ENCODE measurements at regions not wholly inside any gene's neighbourhood (a gene's known extent, or its start where the extent isn't known, plus 50 kb on each side); places are given as distances from the start of the nearest gene placed in this dataset.

GRCh38 chr6:139611327-139612134, 237.1 kb upstream of the CITED2 start:
- Mint-ChIP-seq H3K4me3 (no peak overlapping the region), H3K9me3 (no peaks in the 10 kb centered on the region), H3K27ac (no peak overlapping the region), H3K36me3 (no peaks in the 10 kb centered on the region), H3K4me1 (no peaks in the 10 kb centered on the region), H3K27me3 (peaks cover 5% of the 10 kb centered on the region)
- CTCF ChIA-PET, result interaction anchor here (0.9 kb wide), 1 partner anchor 10 kb away, joined by 3 read pairs; no protein-coding TSS in a partner anchor
- no peak for DNase-seq

DNA sequence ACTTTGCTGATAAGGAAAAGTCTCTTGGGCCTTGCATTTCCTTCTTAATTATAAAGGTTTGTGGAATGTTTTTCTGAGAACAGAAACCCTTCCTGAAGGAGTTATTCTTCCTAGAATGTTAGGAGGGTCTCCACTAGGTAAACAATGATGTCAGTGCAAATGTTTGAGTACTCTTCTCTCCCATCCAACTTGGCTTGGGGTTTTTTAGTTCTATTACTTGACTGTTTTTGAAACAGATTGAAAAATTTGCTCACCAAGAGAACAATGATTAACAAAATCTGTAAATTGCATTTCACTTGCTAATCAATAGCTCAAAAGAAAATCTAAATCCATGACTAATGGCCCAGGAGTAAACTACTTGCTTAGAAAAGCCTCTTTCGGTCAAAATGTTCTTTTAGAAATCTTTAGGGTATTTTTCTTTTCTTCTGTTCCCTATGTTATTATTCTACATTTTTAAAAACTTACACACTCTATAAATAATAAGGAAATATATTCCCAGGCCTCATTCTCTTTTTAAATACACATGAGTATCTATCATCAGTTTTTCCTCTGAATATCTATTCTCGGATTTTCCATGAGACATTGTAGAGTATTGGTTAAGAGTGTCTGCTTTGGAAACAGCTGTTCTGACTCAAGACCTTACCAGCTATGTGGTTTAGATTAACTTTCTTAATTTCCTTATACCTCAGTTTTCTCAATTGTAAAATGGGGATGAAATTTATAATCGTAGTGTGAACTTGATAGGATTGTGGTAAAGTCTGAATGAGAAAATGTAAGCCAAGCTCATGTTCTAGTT, 234.2 kb upstream of the CITED2 start:
- no peaks in the 10 kb centered on the region for H3K4me1 Mint-ChIP-seq
- no peak for DNase-seq
- no peak overlapping the region for H3K27ac Mint-ChIP-seq
- H3K27me3 Mint-ChIP-seq, result peaks cover 3% of the 10 kb centered on the region
- H3K36me3 Mint-ChIP-seq, result no peaks in the 10 kb centered on the region
- no peaks in the 10 kb centered on the region for H3K9me3 Mint-ChIP-seq
- CTCF ChIA-PET, result no interaction called here
- H3K4me3 Mint-ChIP-seq, result no peak overlapping the region

- Mint-ChIP-seq H3K36me3 (no peaks in the 10 kb centered on the region), H3K9me3 (no peaks in the 10 kb centered on the region), H3K4me1 (no peaks in the 10 kb centered on the region), H3K27me3 (peaks cover 3% of the 10 kb centered on the region), H3K27ac (no peak overlapping the region), H3K4me3 (no peak overlapping the region)
- CTCF ChIA-PET, result no interaction called here
- DNase-seq, result no peak
These were observed 230.9 kb upstream of the CITED2 start for GRCh38 chr6:139605350-139605749.

GRCh38 chr6:139603581-139603980, 229.1 kb upstream of the CITED2 start:
- CTCF ChIA-PET, result no interaction called here
- H3K27me3 Mint-ChIP-seq, result peaks cover 3% of the 10 kb centered on the region
- H3K9me3 Mint-ChIP-seq, result no peaks in the 10 kb centered on the region
- H3K4me3 Mint-ChIP-seq, result no peak overlapping the region
- H3K36me3 Mint-ChIP-seq, result no peaks in the 10 kb centered on the region
- no peak for DNase-seq
- H3K27ac Mint-ChIP-seq, result no peak overlapping the region
- no peaks in the 10 kb centered on the region for H3K4me1 Mint-ChIP-seq

DNA sequence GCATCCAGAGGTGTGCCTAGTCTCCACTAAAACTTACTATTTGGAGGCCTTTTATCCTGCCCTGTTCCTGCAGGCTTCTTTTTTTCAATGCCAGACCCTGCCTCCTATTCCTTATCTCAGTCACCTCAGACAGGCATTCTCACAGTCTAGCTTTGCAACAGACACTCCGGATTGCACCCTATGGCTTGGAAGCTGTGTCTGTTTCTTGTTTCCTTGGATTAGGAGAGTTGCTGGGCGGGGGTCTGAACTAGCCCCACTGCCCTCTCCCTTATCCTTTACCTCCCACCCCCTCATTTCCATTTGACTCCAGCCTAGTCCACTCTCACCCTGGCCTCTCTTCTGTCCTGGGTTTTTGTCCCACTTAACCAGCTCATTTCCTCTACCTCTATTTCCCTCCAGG, 228.1 kb upstream of the CITED2 start:
- Mint-ChIP-seq H3K27ac (no peak overlapping the region), H3K9me3 (no peaks in the 10 kb centered on the region)

GRCh38 chr6:139600919-139601475, 226.5 kb upstream of the CITED2 start:
- H3K27me3 Mint-ChIP-seq, result no peaks in the 10 kb centered on the region
- CTCF ChIA-PET, result interaction anchor here (0.8 to 1.1 kb wide), 2 partner anchors 10 to 232 kb away, joined by 3 read pairs; no protein-coding TSS in a partner anchor
- no peaks in the 10 kb centered on the region for H3K36me3 Mint-ChIP-seq
- no peaks in the 10 kb centered on the region for H3K9me3 Mint-ChIP-seq
- H3K4me3 Mint-ChIP-seq, result no peak overlapping the region
- DNase-seq, result no peak
- H3K4me1 Mint-ChIP-seq, result no peaks in the 10 kb centered on the region
- no peak overlapping the region for H3K27ac Mint-ChIP-seq

More for the DNA sequence above, 228.1 kb upstream of the CITED2 start:
- no peak overlapping the region for H3K4me3 Mint-ChIP-seq
- H3K27me3 Mint-ChIP-seq, result no peaks in the 10 kb centered on the region
- CTCF ChIA-PET, result interaction anchor here (0.5 kb wide), 1 partner anchor 1548 kb away, joined by 3 read pairs; no protein-coding TSS in a partner anchor
- no peaks in the 10 kb centered on the region for H3K4me1 Mint-ChIP-seq
- no peaks in the 10 kb centered on the region for H3K36me3 Mint-ChIP-seq
- DNase-seq, result no peak

DNA sequence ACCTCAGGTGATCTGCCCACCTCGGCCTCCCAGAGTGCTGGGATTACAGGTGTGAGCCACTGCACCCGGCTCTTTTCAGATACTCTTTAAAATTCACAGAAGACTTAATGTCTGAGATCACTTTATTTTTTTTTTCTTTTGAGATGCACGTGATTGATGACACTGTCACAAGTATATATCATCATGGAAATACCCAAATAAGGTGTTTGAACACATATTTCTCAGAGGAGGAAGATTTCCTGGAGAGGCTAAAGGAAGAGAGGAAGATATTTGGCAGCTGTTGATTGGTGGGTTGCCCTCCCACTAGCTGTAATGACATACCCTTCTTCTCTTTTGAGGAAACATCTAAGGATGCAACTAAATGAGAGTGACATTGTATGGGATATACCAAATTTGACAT, 225.9 kb upstream of the CITED2 start:
- no peak overlapping the region for H3K27ac Mint-ChIP-seq
- H3K9me3 Mint-ChIP-seq, result no peaks in the 10 kb centered on the region
- DNase-seq, result no peak
- H3K4me3 Mint-ChIP-seq, result no peak overlapping the region
- CTCF ChIA-PET, result no interaction called here
- no peaks in the 10 kb centered on the region for H3K27me3 Mint-ChIP-seq
- H3K4me1 Mint-ChIP-seq, result no peaks in the 10 kb centered on the region
- no peaks in the 10 kb centered on the region for H3K36me3 Mint-ChIP-seq

- H3K4me1 Mint-ChIP-seq, result no peaks in the 10 kb centered on the region
- CTCF ChIA-PET, result interaction anchor here (0.9 kb wide), 1 partner anchor 62 kb away, joined by 3 read pairs; no protein-coding TSS in a partner anchor
- H3K9me3 Mint-ChIP-seq, result no peaks in the 10 kb centered on the region
- no peaks in the 10 kb centered on the region for H3K36me3 Mint-ChIP-seq
- H3K4me3 Mint-ChIP-seq, result no peak overlapping the region
- no peak for DNase-seq
- no peaks in the 10 kb centered on the region for H3K27me3 Mint-ChIP-seq
- H3K27ac Mint-ChIP-seq, result no peak overlapping the region
These were observed 223.6 kb upstream of the CITED2 start for GRCh38 chr6:139597771-139598755.

DNA sequence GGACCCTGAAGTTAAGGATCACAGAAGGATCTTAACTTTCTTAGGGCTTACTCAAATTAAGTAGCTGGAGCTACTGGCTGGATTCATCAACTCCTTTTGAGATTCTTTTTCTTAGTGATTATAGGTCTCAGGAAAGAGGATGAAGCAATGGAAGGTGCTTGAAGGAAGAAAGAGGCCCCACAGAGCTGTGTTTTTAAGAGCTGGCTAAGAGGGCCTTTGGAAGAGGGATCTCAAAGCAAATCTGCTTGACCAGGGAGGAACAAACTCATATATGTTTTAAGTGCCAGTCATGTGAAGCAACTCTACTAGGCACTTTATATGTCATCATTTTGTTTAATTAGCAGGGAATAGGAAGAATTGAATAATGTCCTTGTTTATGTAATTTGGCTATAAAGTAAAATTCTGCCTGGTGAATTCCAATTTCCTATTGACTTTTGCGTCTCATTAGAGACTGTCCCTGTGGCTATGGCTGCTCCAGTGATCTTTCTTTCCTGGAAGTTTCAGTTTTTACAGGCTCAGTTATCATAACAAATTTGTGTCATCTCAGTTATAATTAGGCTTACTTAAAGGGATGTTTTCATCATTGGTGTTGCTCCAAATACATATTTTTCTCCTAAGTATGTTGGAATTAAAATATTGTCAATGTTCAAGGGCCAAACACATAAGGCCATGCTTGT, 222.8 kb upstream of the CITED2 start:
- no peaks in the 10 kb centered on the region for H3K36me3 Mint-ChIP-seq
- H3K4me1 Mint-ChIP-seq, result no peaks in the 10 kb centered on the region

GRCh38 chr6:139595183-139595582, 220.7 kb upstream of the CITED2 start:
- H3K27ac Mint-ChIP-seq, result no peak overlapping the region
- H3K27me3 Mint-ChIP-seq, result peaks cover 9% of the 10 kb centered on the region
- DNase-seq, result no peak
- no peak overlapping the region for H3K4me3 Mint-ChIP-seq
- no peaks in the 10 kb centered on the region for H3K9me3 Mint-ChIP-seq
- H3K4me1 Mint-ChIP-seq, result no peaks in the 10 kb centered on the region
- CTCF ChIA-PET, result no interaction called here
- H3K36me3 Mint-ChIP-seq, result no peaks in the 10 kb centered on the region

More for the DNA sequence above, 222.8 kb upstream of the CITED2 start:
- Mint-ChIP-seq H3K9me3 (no peaks in the 10 kb centered on the region), H3K27me3 (peaks cover 6% of the 10 kb centered on the region), H3K4me3 (no peak overlapping the region), H3K27ac (no peak overlapping the region)
- CTCF ChIA-PET, result no interaction called here
- no peak for DNase-seq

- H3K4me1 Mint-ChIP-seq, result no peaks in the 10 kb centered on the region
- H3K27me3 Mint-ChIP-seq, result peaks cover 12% of the 10 kb centered on the region
- CTCF ChIA-PET, result no interaction called here
- DNase-seq, result no peak
- H3K36me3 Mint-ChIP-seq, result no peaks in the 10 kb centered on the region
- no peak overlapping the region for H3K27ac Mint-ChIP-seq
- H3K4me3 Mint-ChIP-seq, result no peak overlapping the region
- H3K9me3 Mint-ChIP-seq, result no peaks in the 10 kb centered on the region
These were observed 220.0 kb upstream of the CITED2 start for GRCh38 chr6:139594333-139594965.

GRCh38 chr6:139593081-139593480, 218.6 kb upstream of the CITED2 start:
- no peak for DNase-seq
- no peaks in the 10 kb centered on the region for H3K9me3 Mint-ChIP-seq
- CTCF ChIA-PET, result no interaction called here
- H3K27me3 Mint-ChIP-seq, result peaks cover 23% of the 10 kb centered on the region
- no peak overlapping the region for H3K27ac Mint-ChIP-seq
- no peaks in the 10 kb centered on the region for H3K36me3 Mint-ChIP-seq
- no peak overlapping the region for H3K4me3 Mint-ChIP-seq
- H3K4me1 Mint-ChIP-seq, result no peaks in the 10 kb centered on the region

- Mint-ChIP-seq H3K4me1 (no peaks in the 10 kb centered on the region), H3K27me3 (peaks cover 25% of the 10 kb centered on the region)
These were observed 217.6 kb upstream of the CITED2 start for GRCh38 chr6:139592011-139592410.

More at GRCh38 chr6:139592011-139592410, 217.6 kb upstream of the CITED2 start:
- Mint-ChIP-seq H3K4me3 (no peak overlapping the region), H3K36me3 (no peaks in the 10 kb centered on the region), H3K9me3 (no peaks in the 10 kb centered on the region), H3K27ac (no peak overlapping the region)
- CTCF ChIA-PET, result no interaction called here
- DNase-seq, result no peak
